Activated naive CD8-positive, alpha-beta T cell treated with anti-CD3 and anti-CD28 coated beads, Interleukin-2, amount 50 U/mL, for 16 hours (primary cell): ENCODE measurements at regions not wholly inside any gene's neighbourhood (a gene's known extent, or its start where the extent isn't known, plus 50 kb on each side); places are given as distances from the start of the nearest gene placed in this dataset.

ENCODE experiments used
- DNase-seq: peaks from one replicate; pipeline ENCODE4 v3.0.0-alpha.2; 2020; ENCODE audit warnings: low read depth, low spot score

DNA sequence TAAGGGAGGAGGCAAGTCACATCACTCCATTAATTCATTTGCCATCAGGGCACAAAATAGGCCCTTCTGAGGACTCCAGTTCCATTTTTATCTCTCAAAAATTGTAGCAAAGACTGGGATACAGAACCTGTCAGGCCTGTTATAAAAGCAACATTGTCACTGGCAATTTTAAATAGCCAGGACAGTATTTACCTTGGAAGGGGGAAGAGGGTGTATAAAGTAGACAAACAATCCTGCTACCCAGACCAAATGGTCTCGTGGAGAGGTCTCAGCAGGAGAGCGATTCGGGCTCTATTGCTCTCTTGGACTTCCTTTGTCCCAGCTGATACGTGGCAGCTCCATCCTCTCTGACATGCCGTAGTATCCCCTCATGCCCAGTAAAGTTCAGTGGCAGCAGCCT lies 740.3 kb upstream of the HS6ST1 start:
- no peak for DNase-seq

DNA sequence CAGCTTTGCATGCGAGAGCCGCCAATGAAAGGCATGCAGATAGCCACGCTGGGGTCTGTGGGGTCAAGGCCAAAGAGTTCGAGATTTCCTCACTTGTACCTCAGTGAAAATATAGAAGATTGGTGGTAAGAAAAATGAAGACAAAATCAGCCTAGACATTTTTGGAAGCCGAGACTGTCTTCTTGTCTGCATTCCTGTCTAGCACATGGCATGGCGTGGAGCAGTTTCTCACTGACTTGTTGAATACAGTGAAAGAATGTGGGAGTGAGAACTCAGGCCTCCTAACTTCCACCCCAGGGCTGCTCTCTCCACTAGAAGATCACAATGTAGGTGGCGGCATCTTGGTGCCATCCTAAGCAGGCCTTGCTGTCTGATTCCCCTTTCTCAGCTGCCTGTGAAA lies 740.8 kb upstream of the HS6ST1 start:
- DNase-seq: no peak

DNA sequence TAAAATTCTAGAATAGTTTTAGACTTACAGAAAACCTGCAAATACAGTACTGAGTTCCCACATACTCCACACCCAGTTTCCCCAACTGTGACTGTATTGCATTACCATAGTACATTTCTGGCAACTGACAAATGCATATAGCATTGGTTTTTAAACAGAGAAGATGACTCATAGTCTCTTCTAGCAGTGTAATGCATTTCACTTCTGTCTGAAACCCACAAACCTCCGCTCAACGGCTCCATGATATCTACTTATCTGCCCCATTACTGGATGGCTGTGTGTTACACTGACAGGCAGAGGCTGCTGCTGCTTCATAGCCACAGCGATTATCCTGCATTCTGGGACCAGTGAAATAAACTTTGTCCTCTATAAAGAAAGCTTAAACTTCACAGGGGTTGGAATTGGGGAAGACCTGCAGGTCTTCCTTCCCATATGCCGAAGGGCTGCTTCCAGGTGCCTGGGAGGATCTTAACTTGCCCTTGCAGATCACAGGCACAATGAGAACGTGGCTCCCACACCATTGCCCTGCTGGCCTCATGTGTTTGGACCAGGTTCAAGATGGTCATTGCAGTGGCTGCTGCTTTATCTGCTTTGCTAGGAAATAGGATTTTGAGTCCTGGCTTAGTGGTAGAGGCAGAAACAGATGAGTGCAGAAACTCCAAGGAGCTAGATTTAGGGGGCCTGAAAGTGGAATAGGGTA lies 742.6 kb upstream of the HS6ST1 start:
- DNase-seq: no peak

DNA sequence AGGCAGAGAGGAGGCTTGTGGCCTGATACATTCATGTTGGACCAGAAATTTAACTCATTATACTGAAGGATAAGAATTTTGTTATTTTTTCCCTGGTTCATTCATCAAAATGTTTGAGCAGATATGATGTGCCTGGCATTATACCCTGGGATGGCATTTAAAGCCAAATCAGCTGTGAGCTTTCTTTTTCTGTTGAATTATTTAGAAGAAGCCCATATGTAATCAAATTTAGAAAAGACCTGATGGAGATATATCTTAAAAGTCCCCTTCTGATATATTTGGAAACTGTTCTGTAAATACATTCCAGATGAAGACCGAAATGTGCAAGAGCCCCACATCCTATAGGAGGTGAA lies 743.1 kb upstream of the HS6ST1 start:
- no peak for DNase-seq

DNA sequence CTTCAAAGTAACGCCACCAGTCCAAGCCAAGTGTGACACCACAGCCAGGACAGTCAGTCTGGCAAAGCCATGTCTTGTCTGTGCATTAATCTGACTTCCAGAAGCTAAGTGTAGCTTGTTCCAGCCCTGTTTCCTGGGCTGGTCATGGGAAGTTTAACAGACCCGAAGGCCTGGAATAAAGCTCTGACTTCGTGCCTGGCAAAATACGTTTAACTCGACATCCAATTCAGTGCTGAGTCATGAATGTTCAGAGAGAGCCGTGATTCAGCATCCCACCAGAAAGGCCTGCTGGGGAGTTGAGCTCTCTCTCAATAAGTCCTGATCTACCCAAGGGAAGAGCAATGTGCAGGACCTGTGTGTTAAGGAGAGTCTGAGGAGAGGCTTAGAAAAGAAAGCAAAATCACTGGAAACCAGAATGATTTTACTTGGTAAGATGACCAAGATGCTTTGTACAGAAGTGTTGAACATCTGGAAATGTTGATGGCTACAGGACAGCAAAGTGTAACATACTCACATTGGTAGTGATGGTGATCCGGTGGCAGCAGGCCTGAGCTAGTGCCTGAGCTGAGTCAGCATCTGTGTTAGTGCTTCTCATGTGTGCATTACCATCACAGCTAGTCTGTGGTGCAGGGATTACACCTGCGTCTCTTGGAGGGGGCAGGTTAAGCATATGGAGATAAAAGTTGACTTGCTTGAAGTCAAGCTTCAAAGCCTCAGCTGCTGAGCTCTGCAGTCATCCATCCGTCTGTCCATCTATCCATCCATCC lies 743.7 kb upstream of the HS6ST1 start:
- DNase-seq: no peak

DNA sequence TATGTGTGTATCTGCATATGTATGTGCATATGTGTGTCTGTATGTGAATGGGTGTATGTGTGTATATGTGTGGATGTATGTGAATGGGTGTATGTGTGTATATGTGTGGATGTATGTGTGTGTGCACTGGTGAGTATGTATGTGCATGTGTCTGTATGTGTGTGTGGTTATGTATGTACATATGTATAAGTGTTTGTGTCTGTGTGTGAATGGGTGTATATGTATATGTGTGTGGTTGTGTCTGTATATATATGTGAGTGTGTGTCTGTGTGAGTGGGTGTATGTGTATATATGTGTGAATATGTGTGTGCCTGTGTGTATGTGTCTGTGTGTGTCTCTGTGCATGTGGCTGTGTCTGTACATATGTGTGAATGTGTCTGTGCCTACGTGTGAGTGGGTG lies 748.4 kb upstream of the HS6ST1 start:
- no peak for DNase-seq

DNA sequence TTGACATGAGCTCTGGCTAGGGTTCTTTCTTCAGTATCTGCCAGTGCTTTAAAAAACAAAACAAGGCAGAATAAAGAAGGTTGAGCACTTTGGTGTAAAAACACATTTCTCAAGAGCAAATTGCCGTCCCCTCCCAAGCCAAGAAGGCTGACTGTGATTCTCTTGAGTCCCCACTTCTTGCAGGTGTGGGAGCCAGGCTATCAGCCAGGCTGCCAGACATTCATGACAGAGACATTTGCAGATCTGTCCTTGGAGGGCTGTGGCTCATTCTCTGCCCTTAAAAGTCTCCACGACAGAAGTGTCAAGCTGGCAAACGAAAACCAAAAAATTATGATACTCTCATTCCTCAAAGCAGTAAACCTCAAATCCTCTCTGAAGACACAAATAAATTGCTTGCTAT lies 749.3 kb upstream of the HS6ST1 start:
- no peak for DNase-seq

DNA sequence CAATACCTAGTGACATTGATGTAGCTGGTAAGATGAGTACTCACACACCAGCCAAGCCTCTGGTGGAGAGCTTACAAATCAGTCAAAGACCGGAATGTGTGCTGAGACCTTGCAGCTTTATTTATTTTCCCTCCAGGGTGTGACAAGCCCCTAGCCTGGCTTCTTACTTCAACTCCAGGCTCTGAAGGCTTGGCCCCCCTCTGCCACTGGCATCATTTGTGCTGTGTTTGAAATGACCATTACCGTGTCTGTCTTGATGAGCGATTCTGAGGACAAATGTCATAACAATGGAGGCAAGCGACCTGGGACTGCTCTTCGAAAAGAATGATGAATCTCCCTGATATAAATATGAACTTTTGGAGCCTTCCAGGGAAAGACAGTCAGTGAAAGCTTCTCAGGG lies 749.9 kb upstream of the HS6ST1 start:
- DNase-seq: no peak

DNA sequence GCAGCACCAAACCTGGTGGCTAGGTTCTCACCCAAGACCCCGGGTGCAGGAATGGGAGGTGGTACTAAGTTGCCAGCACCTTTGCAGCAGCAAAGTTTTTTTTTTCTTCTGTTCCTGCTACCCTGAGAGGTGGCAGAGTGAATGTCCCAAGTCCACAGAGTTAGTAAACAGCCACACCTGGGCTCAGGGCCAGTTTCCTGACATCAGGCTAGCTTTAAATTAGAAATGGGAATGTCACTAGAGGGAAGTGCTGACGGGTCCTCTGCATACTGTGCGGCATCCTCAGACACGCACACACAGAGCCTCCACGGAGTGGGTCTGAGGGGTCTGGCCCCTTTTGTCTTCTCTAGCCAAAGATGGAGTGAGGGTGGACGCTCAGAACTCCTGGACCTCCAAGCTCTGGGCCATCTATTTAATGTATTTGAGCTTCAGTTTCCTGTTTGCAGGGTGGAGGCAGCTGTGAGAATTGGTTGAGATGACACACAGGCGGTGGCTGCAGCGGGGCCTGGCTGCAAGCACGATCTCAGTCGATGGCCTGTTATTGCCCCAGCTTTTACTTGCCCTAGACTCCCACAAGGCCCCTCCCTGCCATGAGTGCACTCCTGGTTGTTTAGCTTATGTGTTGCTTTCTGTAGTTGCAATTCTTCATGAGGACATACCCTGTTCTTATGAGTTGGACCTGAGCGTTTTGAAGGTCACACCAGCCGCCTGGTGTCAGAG lies 751.4 kb upstream of the HS6ST1 start:
- DNase-seq: no peak

DNA sequence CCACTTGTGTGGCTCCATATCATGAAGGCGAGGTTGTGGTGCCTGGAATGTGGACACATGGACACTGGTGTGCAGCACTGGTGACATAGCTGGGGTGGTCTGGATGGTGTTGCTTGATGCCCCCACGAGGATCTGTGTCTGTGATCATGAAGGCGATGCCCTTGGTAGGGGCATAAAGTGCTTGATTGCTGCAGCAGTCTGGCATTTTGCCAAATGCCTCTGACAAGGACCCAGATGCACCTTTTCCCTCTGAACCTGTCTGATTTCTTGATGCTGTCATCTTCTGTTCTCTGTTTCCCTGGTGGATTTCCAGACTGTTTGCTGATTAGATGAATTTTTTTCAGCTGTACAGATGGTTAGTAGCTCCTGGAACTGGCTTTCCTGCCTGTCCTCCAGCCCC lies 752.0 kb upstream of the HS6ST1 start:
- no peak for DNase-seq

DNA sequence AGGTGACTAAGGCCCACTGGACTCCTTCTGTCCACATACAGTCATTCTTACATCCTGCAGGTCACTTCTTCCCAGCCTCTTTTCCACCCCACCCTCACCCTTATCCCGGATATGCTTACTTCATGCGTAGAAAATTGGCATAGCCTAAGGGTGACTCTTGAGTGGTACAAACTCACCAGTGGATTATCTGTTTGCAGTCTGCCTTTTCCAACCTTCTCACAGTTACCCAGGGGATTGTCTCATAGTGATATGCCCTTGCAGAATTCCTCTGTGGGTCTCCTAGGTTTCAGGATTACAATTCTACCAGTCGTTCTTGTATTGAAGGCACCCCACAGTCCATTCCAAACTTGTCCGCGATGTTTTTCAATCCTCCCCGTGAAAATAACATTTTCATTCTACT lies 752.9 kb upstream of the HS6ST1 start:
- DNase-seq: no peak

DNA sequence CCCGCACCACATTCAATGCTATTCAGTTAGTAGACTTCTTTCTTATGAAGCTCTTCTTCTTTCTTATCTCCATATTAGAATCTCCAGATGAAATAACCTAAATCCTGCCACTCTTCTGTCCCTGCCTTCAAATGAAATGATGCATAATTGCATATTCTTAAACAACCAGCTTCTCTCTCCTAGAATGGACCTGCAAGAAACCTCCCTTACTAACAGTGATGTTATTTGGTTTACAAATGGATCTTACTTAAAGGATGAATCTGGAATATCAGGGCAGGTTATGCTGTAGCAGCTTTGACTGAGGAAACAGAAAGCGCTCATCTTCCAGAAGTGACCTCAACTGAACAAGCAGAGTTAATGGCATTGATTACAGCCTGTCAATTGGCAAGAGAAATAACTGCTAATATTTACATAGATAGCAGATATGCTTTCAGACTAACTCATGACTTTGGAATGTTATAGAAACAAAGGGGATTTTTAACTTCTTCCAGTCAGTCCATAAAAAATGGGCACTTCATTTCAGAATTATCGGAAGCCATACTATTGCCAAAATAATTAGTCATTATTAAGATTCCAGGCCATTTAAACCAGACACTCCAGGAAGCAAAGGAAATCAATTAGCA lies 755.7 kb upstream of the HS6ST1 start:
- no peak for DNase-seq

DNA sequence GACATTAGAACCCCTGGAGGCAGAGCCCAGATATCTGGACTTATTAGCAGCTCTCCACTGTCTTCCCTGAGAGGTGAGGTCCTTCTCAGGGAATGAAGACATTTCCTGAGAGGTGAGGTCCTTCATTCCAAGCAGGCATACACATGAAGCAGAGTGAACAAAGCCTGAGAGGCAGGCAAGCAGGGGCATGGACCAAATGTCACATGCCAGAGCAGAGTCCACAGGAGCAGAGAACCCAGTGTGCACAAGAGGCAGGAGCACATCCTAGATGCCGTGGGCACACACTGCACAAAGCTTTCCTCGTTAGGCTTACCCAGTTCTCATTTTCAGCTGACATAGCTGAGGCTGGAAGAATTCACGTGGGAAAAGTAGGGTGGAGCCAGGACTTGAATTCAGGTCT lies 759.9 kb upstream of the HS6ST1 start:
- no peak for DNase-seq

DNA sequence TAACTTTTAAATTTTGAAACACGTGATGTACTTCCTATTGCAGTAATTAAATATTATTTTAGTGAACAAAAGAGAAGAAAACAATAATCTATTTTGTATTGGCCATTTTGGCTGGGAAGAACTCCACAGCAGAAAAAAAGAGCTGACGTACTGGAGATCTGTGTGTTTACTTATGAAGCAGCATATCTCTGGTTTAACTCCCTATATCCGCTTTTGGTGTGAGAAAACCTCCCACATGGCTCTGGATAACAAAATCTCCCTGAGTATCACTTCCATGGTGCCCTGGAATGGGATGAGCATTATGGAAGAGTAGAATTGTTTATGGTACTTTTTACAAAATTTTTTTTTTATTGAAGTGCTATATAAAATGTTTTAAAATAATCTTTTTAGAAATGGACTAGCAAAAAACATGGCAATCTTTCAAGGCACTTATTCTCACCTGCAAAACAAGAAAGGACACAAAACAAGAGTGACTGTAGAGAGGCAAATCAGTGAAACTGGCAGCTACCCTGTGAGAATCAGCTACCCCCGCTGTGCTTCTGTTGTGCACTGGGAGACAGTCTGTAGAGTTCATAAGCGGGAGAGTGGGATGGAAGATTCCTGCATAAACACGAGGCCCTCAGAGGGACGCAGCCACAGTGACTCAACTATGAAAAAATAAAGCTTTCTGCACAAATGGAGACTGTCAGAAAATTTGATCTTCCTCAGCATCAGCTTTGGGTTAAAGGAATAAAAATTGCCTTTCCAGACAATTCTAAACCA lies 762.2 kb upstream of the HS6ST1 start:
- no peak for DNase-seq

DNA sequence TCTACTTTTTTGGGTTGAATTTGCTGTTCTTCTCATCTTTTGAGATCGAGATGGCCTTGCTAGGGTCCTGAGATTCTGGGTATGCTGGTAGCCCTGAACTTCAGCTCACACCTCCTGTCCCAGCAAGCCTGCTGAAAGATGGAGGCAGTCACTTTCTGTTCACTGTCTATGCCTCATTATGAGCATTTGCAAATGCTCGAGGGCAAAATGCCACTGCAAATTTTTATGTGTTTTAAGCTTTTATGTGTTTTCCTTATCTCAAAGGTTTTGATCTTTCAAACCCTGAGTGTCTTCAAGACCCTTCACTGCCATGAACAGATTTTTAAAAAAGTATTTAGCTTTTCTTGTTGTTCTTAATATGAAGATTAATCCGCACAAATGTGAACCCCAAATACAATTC lies 766.7 kb upstream of the HS6ST1 start:
- DNase-seq: no peak

DNA sequence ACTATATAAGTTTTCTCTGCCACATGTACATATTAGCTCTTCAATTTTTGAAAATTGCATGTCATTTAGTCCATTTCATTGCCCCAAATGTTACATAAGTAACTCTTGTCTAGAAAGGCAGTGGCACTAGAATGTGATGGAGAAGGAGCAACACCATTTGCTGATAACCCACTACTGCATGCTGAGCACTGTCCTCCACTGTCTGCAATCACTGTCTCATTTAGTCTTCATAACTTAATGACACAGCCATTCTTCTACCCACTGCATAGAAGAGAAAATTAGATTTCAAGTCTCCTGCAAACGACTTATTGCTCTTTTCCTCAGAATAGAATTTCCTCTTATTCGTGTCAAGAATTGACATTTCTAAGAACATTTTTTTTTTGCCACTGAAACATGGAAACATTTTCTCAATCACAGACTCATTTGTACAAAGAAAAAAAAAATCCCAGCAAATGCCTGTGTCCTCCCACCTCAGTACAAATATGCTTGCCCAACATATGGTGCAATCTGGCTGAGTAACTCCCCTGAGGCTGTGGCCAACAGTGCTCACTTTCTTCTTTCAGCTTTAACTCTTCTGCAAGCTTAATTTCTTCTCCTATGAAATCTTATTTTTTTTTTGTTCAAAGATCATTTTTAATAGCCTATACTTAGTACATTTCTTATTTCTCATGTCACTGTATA lies 768.6 kb upstream of the HS6ST1 start:
- no peak for DNase-seq

DNA sequence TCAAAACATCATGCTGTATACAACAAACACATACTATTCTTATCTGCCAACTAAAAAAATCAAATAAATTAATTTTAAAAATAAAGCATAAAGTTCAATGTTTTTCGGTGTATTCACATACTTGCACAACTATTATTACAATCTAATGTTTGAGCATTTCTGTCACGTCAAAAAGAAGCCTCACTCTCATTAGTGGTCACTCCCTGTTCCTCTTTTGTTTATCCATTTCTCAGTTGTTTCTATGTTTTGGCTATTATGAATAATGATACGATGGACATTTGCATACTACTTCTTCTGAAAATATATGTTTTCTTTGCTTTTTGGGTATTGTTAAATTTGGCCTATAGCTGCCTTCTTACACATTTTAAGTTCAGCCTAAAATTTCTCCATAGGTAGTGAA lies 773.0 kb upstream of the HS6ST1 start:
- no peak for DNase-seq

DNA sequence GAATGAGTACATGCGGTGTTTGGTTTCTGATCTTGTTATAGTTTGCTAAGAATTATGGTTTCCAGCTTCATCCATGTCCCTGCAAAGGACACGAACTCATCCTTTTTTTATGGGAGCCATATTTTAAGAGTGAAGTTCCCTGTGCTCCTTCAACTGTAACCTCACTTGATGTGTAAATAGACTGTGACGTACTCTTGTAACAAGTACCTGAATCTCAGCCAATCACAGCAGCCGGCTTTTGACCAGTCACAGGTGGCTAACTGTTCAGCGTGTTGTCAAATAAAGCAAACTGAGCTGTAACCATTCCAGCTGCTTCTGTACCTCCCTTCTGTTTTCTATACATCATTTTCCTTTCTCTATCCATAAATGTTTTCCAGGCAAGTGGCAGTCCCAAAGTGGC lies 774.3 kb upstream of the HS6ST1 start:
- DNase-seq: no peak

DNA sequence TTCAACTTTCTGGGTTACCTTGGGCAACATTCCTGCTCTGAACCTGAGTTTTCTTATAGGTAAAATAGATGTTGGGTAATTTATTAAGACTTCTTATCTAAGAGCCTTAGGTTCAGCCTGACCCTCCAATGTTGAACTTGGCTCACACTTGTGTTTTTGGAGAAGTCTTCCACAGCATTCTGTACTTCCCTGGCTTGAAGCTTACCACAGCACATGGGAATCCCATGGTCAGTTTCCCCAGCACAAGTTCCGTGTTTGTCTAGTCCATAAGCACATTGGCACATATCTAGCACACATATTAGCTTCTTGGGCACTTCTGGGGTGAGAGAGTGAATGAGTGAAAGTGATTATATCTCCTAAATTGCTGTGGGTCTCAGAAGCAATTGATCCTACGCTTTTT lies 782.5 kb upstream of the HS6ST1 start:
- DNase-seq: no peak

DNA sequence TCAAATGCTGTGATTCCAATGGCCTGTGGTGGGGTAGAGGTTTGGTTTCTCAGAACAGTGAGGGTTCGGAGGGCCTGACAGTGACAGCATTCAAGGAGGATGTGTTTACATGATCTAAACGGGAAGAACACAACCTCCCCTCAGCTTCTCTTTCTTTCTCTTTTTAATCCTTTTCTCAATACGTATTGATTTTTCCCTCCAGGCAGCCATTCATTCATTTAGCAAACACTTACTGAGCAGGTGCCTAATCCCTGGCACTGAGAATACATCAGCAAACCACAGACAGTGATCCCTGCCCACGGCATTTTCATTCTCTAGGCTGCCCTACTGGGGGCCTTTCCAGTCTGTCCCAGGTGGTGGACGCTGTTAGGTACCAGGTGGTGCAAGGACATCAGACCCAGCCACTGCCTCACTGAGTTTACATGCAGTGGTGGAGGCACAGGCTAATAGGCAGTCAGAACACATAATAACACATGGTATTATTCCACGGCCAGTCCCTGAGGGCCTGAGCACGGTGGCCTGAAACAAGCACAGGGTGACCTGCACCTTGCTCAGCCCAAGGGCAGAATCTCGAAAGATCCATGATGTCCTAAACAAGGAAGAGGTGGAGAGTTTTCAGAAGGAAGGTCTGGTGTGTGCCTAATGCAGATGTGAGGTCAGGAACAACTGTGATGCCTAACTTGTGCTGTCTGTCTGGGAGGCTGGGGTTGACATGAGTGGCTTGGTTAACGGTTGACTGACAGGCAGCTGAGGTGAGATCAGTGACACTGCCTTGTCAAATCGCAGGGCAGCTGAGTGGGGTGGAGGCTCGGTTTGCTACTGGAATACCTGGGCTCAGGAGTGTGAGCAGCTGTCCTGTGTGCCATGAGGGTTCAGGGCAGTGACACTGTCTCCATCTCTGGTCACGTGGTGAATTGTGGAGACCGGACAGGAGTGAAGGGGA lies 785.5 kb upstream of the HS6ST1 start:
- no peak for DNase-seq
